SW480 (cell line): ENCODE measurements at regions not wholly inside any gene's neighbourhood (a gene's known extent, or its start where the extent isn't known, plus 50 kb on each side); places are given as distances from the start of the nearest gene placed in this dataset.

Experiments
- DNase-seq: peaks from one replicate; pipeline ENCODE4 v3.0.0-alpha.2; 2016; ENCODE audit warnings: low spot score

DNA sequence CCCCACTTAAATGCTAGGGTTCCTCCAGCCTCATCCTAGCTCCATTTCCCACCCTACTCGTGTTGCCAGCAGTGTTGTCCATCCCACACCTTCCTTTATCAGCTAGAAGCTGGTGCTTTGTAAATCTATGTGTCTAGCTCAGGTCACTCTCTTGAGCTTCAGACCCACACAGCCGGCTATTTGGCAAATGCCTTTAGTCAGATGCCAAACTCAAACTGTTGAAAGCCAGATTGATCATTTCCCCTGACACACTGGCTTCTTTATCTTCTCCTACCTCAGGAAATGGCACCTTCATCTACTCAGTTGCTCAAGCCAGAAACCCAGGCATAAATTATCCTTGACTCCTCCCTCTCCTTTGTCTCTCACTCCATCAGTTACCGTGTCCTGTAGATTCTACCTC lies 61.5 kb upstream of the TPM1 start:
- no peak for DNase-seq

DNA sequence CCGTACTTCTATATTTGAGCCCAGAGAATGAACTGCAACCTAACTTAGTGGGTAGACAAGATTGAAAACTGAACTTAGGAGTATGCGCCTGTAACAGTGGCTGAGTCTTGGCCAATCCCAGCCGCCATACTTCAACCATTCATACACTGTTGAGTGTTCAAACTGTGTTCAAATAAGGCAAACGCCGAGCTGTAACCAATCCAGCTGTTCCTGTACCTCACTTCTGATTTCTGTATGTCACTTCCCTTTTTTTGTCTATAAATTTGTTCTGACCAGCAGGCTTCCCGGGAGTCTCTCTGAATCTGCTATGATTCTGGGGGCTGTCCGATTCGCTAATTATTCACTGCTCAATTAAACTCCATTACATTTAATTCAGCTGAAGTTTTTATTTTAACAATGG lies 58.6 kb upstream of the TPM1 start:
- no peak for DNase-seq

DNA sequence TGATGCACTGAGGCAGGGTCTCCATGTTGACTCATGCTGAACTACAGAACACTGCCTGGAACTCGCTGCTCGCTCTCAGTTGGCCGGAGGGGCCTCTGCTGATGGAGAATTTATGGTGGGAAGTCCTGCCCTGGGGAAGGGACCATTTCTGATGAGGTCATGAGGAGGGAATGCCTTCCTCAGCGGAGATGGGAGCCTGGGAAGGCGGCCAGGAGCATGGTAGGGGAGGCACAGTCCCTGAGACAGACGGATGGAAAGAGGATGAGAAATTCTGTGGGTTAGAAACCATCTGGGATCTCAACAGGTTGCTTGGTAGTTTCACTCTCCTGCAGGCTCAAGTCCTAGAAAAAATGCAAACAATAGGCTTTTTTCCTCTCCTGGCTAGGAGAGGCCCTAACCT lies 56.8 kb upstream of the TPM1 start:
- DNase-seq = no peak

DNA sequence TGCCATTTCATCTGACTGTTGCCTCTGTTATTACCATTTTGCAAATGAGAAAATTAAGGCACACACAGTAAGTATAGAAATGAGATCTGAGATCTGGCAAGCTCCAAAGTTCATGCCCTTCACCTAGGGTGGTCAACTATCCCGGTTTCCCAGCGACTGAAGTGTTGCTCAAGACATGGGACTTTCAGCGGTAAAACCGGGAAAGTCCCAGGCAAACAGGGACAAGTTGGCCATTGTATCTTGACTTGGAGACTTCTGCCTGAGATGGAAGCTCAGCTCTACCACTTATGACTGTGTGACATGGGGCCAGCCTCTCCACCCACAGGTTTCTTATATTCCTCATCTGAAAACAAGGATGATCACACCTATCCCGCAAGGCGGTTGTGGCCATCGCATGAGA lies 55.6 kb upstream of the TPM1 start:
- no peak for DNase-seq

DNA sequence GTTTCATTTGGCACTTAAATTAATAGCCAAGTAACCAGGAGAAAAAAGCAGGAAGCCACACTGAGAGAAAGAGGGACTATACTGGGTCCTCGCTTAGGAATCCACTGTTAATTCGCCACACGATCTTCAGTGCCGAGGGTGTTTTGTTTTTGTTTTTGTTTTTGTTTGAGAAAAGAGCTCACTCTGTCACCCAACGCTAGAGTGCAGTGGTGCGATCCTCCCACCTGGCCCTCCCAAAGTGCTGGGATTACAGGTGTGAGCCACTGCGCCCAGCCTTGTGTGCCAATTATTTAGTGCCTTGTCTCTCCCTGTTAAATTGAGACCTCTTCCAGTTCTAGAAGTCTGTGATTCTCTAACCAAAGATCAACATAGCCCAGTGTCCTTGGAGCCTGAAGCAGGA lies 53.8 kb upstream of the TPM1 start:
- DNase-seq = no peak

DNA sequence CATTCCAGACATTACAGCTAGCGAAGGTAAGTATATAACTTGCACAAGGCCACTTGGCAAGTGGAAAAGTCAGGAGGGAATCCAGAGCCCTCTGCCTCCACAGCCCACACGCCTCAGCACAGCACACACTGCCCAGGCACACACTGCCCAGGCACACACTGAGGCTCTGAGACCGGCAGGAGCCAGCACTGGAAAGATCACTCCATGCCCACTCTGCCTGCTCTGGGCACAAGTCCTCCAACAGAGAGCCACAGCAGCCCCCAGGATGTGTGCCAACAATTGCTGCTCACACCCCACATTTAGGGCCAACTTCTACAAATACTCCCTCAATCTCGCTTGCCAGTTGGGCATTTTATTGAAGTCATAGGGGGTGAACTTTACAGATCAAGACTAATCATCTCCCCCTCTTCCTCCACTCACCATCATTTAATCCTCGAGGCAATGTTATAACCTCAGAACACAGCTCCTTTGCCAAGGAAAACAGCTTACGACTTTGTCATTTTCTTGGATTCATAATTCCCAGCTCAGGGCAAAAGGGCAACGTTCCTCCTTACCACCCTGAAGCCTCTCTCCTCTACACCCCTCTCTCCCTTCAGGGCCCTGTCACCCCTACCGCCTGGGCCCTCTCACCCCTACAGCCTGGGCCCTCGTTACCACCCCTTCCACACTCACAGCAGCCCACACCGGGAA lies 53.0 kb upstream of the TPM1 start:
- DNase-seq = no peak

DNA sequence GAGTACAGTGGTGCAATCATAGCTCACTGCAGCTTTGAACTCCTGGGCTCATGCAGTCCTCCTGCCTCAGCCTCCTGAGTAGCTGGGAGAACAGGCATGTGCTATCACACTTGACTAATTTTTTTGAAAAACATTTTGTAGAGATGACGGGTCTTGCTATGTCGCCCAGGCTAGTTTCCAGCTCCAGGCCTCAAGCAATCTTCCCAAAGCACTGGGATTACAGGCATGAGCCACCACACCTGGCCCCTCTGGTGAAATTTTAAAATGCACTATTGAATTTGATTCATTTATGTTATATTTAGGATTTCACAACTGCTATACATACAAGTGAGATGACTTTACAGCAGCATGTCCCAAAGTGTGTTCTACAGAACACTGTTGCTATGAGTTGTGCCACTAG lies 50.8 kb upstream of the TPM1 start:
- DNase-seq = no peak

- DNase-seq = no peak
These were observed 50.2 kb upstream of the TPM1 start for GRCh38 chr15:62992302-62992701.
